Muscle of leg (tissue), 3 donors: ENCODE measurements at regions not wholly inside any gene's neighbourhood (a gene's known extent, or its start where the extent isn't known, plus 50 kb on each side); places are given as distances from the start of the nearest gene placed in this dataset.

ENCODE experiments used
- DNase-seq: peaks from one replicate; pipeline ENCODE4 v3.0.0; 2013
- H3K27ac ChIP-seq: one replicate; pipeline ENCODE4 v1.5.1; 2013; ENCODE audit warnings: mild to moderate bottlenecking, low read length, control low read depth
- H3K27me3 ChIP-seq: one replicate; pipeline ENCODE4 v1.6.1; 2013; ENCODE audit warnings: low read length; ENCODE audit not compliant: control insufficient read depth, insufficient read depth
- H3K36me3 ChIP-seq: one replicate; pipeline ENCODE4 v1.6.1; 2013; ENCODE audit warnings: low read length; ENCODE audit not compliant: control insufficient read depth, insufficient read depth
- H3K4me1 ChIP-seq: one replicate; pipeline ENCODE4 v1.6.1; 2013; ENCODE audit warnings: low read length; ENCODE audit not compliant: control insufficient read depth, insufficient read depth
- H3K4me3 ChIP-seq: one replicate; pipeline ENCODE4 v1.5.1; 2013; ENCODE audit warnings: low read length, control low read depth
- H3K9me3 ChIP-seq: replicated peaks from 2 replicates; pipeline ENCODE4 v1.6.1; 2013; ENCODE audit warnings: low read depth, low read length; ENCODE audit not compliant: control insufficient read depth
- WGBS: methylation state at CpG from one replicate; pipeline ENCODE4 v1.1.5; 2013; ENCODE audit warnings: missing lambda C conversion rate; ENCODE audit not compliant: insufficient coverage; 5-methylcytosine and 5-hydroxymethylcytosine counted together

DNA sequence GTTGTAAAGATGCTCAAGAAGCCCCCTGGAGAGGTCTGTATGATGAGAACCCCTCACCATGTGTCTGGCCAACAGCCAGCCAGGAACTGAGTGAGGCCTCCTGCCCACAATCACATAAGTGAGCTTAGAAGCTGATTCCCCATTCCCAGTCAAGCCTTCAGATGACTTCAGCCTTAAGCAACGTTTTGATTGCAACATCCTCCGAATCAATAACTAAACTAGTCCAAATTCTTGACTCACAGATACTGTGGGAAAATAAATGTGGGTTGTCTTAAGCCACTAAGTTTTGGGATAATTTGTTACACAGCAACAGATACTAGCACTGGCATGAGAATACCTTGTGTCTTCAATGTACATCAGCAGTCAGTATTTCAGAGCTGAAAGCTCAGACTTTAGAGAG is 54.5 kb upstream of the HS3ST4 start:
- no peak for DNase-seq
- WGBS: no CpG with 5 or more reads among the region's 2 CpGs
- Histone ChIP-seq H3K9me3 (no peaks in the 10 kb centered on the region), H3K27ac (no peak overlapping the region), H3K36me3 (no peaks in the 10 kb centered on the region), H3K4me1 (no peaks in the 10 kb centered on the region), H3K4me3 (no peak overlapping the region), H3K27me3 (no peaks in the 10 kb centered on the region)

DNA sequence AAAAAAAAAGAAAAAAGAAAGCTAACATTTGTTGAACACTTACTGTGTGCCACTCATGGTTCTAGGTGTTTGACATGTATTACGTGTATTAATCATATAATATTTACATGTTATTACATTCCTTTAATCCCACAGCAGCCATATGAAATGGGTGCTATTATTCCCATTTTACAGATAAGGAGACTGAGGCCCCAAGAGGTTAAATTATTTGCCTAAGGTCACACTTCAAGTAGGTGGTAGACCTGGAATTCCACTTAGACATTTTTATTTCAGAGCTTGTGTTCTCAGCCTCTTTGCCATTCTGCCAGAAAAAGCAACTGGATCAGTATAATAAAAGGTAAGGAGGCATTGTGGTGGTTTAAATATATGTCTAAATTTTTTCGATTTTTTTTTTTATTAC is 55.1 kb upstream of the HS3ST4 start:
- no peaks in the 10 kb centered on the region for H3K9me3 ChIP-seq
- no peaks in the 10 kb centered on the region for H3K27me3 ChIP-seq
- no peaks in the 10 kb centered on the region for H3K36me3 ChIP-seq
- no peak overlapping the region for H3K4me3 ChIP-seq
- no peak overlapping the region for H3K27ac ChIP-seq
- WGBS: 83% methylated on average over 1 of the region's 2 CpGs
- no peaks in the 10 kb centered on the region for H3K4me1 ChIP-seq
- DNase-seq: no peak

DNA sequence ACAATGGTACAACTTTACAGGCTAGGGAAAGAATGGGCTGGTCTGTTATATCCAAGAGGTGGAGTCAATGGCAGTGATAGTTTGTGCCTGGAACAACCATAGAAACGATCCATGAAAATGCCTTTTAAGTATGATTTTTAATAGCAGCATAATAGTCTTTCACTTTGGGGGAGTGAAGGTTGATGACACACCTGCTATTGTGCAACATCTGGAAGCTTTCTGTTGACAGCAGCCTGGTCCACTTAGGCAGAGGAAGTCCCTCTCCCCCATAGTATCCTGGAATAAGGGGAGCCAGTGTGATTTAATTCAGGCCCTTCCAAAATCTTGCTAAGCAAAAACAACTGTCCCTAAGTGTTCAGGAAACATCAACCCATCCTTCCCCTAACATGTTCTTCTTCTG is 56.3 kb upstream of the HS3ST4 start:
- DNase-seq: no peak
- Histone ChIP-seq H3K9me3 (no peaks in the 10 kb centered on the region), H3K27me3 (no peaks in the 10 kb centered on the region), H3K27ac (no peak overlapping the region), H3K36me3 (no peaks in the 10 kb centered on the region), H3K4me1 (no peaks in the 10 kb centered on the region), H3K4me3 (no peak overlapping the region)
- WGBS: no CpG with 5 or more reads among the region's 1 CpG

DNA sequence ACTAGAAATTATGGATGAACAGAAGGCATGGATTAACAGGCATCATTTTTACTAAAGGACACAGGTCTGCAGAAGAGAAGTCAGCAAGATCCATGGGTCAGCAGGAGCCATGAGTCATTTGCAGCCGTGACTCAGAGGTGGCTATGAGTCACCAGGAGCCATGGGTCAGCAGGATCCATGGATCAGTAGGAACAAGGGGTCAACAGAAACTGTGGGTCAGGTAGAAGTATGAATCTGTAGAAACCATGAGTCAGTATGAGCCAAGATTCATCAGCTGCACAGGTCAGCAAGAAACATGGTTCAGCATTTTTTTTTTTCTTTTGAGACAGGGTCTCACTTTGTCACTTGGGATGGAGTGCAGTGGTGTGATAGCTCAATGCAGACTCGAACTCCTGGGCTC is 58.2 kb upstream of the HS3ST4 start:
- H3K27ac ChIP-seq: no peak overlapping the region
- no peaks in the 10 kb centered on the region for H3K36me3 ChIP-seq
- no peak for DNase-seq
- H3K4me3 ChIP-seq: no peak overlapping the region
- no peaks in the 10 kb centered on the region for H3K27me3 ChIP-seq
- no peaks in the 10 kb centered on the region for H3K9me3 ChIP-seq
- 80% methylated on average over 1 of the region's 2 CpGs for WGBS
- no peaks in the 10 kb centered on the region for H3K4me1 ChIP-seq

DNA sequence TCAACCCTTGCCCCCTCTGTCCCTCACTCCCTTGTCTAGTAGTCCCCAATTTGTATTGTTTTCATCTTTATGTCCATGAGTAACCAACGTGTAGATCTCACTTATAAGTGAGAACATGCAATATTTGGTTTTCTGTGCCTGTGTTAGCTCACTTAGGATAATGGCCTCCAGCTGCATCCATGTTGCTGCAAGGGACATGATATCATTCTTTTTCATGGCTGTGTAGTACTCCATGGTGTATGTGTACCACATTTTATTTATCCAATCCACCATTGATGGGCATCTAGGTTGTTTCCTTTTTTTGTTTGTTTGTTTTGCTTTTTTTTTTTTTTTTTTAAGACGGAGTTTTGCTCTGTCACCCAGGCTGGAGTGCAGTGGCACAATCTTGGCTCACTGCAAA is 63.0 kb upstream of the HS3ST4 start:
- Histone ChIP-seq H3K4me1 (no peaks in the 10 kb centered on the region), H3K4me3 (no peak overlapping the region), H3K36me3 (no peaks in the 10 kb centered on the region), H3K27me3 (no peaks in the 10 kb centered on the region), H3K27ac (no peak overlapping the region), H3K9me3 (no peaks in the 10 kb centered on the region)
- no peak for DNase-seq
- no CpG with 5 or more reads among the region's 2 CpGs for WGBS

DNA sequence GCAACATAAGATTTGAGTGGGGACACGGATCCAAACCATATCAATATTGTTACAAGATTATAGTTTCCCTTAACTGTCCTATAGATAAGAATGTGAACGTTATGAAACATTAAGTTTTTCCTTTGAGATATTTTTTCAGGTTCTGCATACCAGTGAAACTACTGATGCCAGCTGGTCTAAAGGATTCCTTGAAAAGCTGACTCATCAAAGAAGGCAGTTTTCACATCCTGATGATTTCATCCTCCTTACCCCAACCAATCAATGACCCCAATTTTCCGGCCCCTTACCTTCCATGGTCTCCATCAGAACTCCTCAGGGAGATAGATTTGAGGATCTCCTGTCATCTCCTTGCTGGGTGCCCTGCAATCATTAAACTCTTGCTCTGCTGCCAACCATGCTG is 64.1 kb upstream of the HS3ST4 start:
- H3K27me3 ChIP-seq: no peaks in the 10 kb centered on the region
- H3K4me1 ChIP-seq: no peaks in the 10 kb centered on the region
- H3K27ac ChIP-seq: no peak overlapping the region
- no peak overlapping the region for H3K4me3 ChIP-seq
- H3K36me3 ChIP-seq: no peaks in the 10 kb centered on the region
- no peaks in the 10 kb centered on the region for H3K9me3 ChIP-seq
- no peak for DNase-seq
- WGBS: no CpG with 5 or more reads among the region's 3 CpGs

DNA sequence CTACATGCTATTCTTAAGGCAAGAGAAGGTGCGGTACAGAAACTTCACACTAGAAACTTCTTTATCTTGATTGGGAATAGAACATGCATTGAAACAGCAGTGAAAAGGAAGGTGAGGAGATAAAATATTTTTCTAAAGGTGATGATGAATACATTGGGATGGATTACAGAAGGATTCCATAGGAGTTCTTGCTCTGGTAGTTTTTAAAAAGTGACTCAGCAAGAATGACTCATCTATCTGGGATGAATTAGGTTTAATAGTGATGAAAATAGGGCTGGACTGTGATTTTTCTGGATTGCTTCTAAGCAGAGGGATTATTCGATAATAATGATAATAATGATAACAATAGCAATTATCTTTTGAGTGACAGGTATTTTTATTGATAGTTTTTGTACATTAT is 65.6 kb upstream of the HS3ST4 start:
- Histone ChIP-seq H3K36me3 (no peaks in the 10 kb centered on the region), H3K27me3 (no peaks in the 10 kb centered on the region), H3K27ac (no peak overlapping the region), H3K9me3 (no peaks in the 10 kb centered on the region), H3K4me3 (no peak overlapping the region), H3K4me1 (no peaks in the 10 kb centered on the region)
- no peak for DNase-seq
- no CpG with 5 or more reads among the region's 2 CpGs for WGBS

DNA sequence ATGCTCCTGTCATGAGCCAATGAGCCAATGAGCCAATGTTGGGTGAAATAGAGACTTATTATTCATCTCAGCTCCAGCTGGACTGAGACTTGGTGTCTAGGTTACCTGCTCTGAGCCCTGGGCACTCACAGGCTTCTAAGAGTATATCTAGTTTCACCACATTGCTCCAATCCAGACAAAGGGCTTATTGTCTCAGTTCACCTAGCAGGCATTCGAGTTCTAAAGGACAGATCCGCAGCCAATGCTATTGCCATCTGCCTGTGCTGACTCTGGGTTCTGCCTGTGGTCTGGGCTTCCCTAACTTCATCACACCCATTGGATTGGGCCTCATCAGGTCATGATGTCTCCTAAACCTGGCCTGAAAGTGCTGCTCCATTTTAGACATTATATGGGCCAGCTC is 66.1 kb upstream of the HS3ST4 start:
- DNase-seq: no peak
- Histone ChIP-seq H3K4me1 (no peaks in the 10 kb centered on the region), H3K9me3 (no peaks in the 10 kb centered on the region), H3K4me3 (no peak overlapping the region), H3K27ac (no peak overlapping the region), H3K27me3 (no peaks in the 10 kb centered on the region), H3K36me3 (no peaks in the 10 kb centered on the region)
- 54% methylated on average over 2 of the region's 2 CpGs for WGBS

DNA sequence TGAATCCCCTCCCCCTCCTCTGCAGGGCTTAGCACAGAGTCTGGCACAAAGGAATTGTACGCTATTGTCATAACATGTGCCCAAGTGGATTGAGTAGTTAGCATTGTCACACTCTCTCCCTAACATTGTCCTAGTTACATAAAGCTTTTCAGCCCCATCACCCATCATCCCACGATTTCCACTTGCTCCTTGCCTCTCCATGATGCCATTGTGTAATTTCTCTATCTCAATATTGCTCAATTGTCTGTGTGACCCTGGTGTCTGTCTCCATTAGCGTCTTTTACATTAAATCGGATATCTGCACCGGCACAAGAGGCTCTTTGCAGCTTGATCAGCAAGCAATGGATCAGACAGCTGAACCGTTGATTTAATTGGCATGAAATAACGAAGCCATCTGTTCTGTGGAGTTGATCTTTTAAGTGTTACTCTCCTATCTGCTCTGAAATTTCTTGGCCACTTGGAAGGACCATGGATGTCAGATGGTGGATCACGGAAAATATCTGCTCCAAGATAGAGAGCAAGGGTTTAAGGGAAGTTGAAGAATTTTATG is 77.0 kb upstream of the HS3ST4 start:
- WGBS: 80% methylated on average over 7 of the region's 8 CpGs
- Histone ChIP-seq H3K36me3 (no peaks in the 10 kb centered on the region), H3K9me3 (no peaks in the 10 kb centered on the region), H3K27me3 (no peaks in the 10 kb centered on the region), H3K27ac (no peak overlapping the region), H3K4me3 (no peak overlapping the region), H3K4me1 (no peaks in the 10 kb centered on the region)
- DNase-seq: no peak

DNA sequence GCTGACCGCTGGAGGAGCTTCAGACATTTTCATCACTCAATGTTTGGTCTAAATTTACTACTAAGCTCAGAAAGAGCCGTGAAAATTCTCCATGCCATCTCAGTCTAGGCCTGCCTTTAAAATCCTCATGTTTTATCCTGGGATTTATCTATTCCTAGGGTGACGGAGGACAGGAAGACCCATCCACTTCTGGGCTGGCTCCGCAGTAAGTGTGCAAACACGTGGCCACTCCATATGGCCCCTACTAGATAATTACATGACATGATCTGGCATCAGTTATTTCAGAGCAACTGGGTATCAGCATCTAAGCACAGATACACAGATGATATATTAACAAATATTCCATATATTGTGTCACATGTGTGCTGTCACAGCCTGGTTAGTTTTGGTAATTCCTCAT is 77.8 kb upstream of the HS3ST4 start:
- Histone ChIP-seq H3K27me3 (no peaks in the 10 kb centered on the region), H3K36me3 (no peaks in the 10 kb centered on the region), H3K27ac (no peak overlapping the region), H3K4me3 (no peak overlapping the region), H3K4me1 (no peaks in the 10 kb centered on the region), H3K9me3 (no peaks in the 10 kb centered on the region)
- no peak for DNase-seq
- 87% methylated on average over 3 of the region's 5 CpGs for WGBS

DNA sequence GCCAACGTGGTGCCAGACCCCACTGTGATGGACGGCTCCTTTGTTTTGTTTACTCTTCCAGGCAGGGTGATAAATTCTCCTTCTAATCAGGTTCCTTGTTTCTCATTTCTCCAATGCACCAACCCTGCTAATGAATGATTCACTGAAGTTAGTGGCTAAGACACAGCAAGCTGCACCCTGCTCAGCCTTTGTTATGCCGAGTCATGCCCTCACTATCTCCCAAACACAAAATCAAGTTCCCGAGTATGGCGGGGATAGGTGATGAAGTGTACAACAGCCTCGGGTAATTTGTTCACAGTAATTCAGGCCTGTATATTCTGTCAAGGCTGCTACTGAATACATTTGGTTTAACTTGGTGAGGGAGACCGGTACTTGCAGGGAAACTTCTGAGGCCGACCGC is 83.8 kb upstream of the HS3ST4 start:
- WGBS: 74% methylated on average over 3 of the region's 9 CpGs
- no peaks in the 10 kb centered on the region for H3K27me3 ChIP-seq
- H3K4me3 ChIP-seq: no peak overlapping the region
- no peaks in the 10 kb centered on the region for H3K4me1 ChIP-seq
- H3K36me3 ChIP-seq: no peaks in the 10 kb centered on the region
- no peak for DNase-seq
- no peaks in the 10 kb centered on the region for H3K9me3 ChIP-seq
- no peak overlapping the region for H3K27ac ChIP-seq
